HG03139 (cell line): ENCODE measurements at regions not wholly inside any gene's neighbourhood (a gene's known extent, or its start where the extent isn't known, plus 50 kb on each side); places are given as distances from the start of the nearest gene placed in this dataset.

Experiments used
- ATAC-seq: cut with Tn5 transposase; IDR thresholded peaks from one replicate; pipeline ENCODE4 v1.9.1; 2021; ENCODE audit not compliant: unreplicated experiment

DNA sequence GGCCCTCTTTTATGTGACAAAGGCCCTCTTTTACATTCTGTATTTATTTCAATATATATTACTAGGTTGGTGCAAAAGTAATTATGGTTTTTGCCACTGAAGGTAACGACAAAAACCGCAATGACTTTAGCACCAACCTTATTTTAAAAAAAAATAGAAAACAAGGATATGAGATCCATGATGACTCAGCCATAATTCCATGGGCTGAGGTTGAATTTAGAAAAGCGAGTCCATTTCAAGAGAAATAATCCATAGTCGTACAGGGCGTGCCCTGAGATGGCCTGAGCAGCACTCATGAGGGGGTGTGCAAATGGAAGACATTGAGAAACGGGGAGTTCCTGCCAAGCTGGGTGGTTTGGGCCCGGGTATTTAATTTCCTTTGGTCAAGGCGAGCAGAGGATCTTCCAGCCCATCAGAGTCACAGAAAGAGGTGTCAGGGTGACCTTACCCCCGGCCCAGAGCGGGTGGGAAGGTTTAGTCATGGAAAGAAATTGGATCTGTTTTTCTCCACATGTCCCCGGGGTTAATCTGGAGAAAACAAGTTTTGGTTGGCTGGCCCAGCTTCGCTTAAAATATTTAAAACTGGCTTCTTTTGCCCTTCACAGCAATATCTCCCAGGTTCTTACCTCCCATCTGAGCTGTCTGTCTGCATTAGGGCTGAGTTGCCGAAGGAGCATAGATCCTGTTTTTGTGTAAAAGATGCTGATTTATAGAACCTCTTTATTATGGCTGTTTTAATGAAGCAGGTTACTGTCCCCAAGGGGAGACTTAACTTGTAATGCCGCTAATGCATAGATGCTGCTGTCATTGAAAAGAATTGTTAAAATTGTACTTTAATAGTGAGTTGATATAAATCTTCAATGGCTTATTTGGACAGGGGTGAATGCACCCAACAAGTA lies 255.6 kb downstream of the PREX1 start:
- ATAC-seq: no peak

DNA sequence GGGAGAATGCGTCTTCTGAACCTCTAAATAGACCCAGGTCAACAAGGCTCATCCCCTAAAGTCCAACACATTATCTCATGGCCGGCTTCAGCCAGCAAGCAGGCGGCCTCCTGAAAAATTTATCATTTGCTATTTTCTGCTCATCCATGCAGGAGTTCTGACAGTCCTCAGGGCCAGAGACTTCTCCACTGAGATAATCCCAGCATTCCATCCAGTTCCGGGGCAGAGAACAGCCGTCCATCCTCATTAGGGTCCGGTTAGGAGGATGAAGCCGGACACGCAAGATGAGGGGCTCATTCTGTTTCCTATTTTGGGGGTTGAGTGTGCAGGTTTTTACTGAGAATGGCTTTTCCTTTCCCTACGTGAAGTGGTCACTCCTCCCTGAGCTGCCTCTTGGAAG lies 258.1 kb downstream of the PREX1 start:
- no peak for ATAC-seq

DNA sequence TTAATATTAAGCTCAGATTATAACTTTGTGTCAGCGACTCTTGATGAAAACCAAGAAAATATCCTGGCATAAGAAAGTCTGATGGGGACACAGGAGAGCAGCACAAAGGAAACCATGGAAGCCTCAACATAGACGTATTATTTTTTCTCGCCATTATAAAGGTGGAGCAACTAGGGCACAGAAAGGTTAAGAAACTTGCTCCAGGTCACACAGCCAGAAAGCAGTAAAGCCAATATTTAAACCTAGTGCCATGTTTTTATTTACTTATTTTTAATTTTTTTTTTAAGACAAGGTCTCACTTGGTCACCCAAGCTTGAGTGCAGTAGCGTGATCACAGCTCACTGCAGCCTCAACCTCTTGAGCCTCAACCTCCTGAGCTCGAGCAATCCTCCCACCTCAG lies 259.3 kb downstream of the PREX1 start:
- ATAC-seq: no peak

DNA sequence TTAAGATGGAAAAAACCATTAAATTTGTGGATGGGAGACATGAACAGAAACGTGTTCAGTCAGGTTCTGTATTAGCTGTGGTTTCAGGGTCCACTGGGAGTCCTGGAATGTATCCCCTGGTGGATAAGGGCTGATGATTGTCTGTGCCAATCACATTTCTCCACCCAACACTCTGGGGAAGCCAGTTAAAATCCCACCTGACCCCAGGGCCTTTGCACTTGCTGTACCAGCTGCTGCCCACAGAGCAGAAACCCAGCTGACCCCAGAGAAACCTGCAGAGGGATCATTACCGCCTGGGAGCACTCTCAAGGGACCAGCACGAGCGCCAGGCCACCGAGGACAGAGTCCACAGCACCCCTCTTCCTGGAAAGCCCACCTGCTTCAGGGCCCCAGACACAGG lies 260.7 kb downstream of the PREX1 start:
- no peak for ATAC-seq

GRCh38 chr20:48564982-48565539 lies 262.7 kb downstream of the PREX1 start:
- no peak for ATAC-seq

- no peak for ATAC-seq
Observed at GRCh38 chr20:48563191-48563870, 264.5 kb downstream of the PREX1 start.

DNA sequence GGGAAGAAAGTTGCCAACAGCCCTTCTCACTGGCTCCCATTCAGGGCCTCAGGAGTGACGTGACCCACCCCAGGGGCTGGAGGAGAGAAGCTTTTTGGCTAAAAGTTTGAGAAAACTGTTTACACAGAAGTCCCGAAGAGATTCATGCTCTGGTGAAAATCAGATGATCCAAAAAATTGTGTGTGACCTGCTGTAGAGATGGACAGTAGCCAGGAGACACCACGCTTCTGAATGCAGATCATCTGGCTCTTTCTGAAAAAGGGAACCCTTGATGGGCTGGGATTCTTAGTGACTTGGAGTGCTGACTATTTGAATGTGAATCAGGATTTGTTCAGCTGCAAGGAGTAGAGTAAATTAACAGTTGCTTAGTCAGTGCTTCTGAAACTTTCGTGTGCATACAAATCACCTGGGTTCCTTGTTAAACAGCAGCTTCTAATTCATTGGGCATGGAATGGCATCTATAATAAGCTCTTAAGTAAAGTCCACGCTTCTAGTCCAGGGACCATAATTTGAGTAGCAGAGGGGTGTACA lies 265.1 kb downstream of the PREX1 start:
- ATAC-seq: no peak

- ATAC-seq: no peak
Observed at GRCh38 chr20:48558906-48559305, 268.9 kb downstream of the PREX1 start.

- no peak for ATAC-seq
Observed at GRCh38 chr20:48557380-48557779, 270.4 kb downstream of the PREX1 start.

GRCh38 chr20:48556956-48557355 lies 270.8 kb downstream of the PREX1 start:
- ATAC-seq: no peak

DNA sequence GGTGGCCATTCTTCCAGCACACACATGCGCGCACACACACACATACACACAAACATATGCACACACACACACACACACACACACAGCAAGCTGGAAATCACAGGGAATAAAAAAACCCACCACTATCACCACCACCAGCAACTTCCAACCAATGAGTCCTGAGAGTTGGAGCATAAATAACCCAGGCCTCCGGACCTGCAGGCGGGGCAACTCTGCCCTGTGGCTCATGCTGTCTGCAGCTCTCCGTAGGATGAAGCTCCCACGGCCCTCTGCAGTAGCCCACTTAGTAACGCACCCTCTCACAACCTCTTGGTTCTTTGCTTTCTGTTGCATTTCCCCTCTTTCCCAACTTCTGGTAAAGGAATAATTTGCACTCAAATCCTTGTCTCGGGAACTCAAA lies 275.2 kb downstream of the PREX1 start:
- no peak for ATAC-seq

GRCh38 chr20:48550814-48551213 lies 277.0 kb downstream of the PREX1 start:
- no peak for ATAC-seq

GRCh38 chr20:48547664-48548063 lies 280.1 kb downstream of the PREX1 start:
- no peak for ATAC-seq

DNA sequence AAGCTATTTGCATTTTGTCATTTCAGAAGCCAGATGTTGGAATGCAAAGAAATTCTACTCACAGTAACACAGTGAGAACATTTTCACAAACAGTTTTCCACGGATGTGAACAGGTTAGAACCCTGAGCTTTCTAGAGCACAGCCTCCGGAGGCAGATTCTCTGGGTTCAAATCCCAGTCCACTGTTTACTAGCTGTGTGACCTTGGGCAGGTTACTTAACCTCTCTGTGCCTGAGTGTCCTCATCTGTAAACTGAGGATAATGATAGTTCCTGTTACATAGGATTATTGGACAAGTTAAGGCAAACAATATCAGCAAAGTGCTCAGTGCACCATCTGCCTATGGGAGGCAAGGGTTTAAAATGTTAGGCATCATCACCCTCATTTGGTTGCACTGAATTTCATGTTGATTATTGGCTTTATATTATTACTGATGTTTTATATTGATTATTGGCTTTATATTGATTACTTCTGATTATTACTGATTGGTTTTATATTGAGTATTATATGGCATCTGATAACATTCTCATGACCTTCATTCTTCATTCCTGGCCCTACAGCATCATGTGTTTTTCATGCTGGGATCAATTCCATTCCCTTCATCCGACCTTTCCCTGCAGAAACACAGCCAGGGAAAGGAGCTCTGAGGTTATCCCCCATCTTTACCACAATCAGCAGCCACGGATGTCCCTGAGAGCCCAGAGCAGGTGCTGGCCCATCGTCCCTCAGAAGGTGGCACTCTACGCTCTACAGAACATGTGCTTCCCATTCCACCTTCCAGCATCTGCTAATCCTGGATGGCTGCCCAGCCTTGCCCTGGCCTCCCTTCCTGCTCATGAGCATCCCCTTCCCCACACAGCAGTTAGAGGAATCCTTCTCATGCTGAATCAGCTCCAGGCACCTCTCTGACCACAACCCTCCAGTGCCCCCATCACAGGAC lies 283.1 kb downstream of the PREX1 start:
- ATAC-seq: no peak

DNA sequence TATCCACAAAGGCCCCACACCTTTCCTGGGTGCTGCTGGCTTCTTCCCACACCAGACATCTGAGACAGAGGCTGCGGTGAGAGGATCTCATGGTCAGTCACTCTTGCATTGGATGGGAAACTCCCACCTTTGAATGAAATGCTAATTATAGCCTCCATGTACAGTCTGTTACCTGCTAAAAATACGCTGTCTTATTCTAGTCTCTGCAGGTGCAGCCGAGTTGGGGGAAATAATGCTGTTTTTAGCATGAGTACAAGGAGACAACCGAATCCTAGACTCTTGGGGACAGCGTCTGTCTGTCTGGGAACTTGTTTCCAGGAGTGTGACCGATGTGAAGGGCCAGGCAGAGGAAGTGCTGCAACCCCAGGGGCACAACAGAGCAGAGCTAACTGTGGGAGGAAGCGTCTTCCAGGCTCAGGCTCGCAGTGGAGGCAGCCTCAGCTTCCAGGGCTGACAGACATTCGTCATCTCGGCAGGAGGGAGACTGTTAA lies 286.2 kb downstream of the PREX1 start:
- ATAC-seq: no peak

DNA sequence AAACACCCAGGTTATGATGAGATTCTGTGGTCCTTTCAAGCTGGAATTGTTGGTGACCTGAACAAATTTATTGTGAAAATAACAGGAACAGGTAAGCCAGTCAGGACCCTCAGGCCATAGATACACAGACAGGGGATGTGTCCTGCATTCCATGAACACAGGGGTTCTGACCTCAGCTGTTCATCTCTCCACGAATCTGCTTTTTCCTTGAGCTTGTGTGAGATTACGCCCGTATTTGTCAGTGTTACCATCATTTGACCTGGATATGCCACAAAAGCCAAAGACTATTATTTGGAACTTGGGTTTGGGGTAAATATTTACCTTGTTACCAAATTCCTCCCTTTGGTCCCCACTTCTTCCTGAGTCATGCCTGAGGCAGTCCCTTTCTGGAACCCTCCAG lies 288.9 kb downstream of the PREX1 start:
- ATAC-seq: no peak

- no peak for ATAC-seq
Observed at GRCh38 chr20:48538058-48538825, 289.6 kb downstream of the PREX1 start.

- ATAC-seq: no peak
Observed at GRCh38 chr20:48536206-48536605, 291.6 kb downstream of the PREX1 start.

GRCh38 chr20:48535556-48535955 lies 292.2 kb downstream of the PREX1 start:
- ATAC-seq: no peak

GRCh38 chr20:48532028-48532427 lies 295.8 kb downstream of the PREX1 start:
- no peak for ATAC-seq
